Urinary bladder (tissue), 3 donors: ENCODE measurements at regions not wholly inside any gene's neighbourhood (a gene's known extent, or its start where the extent isn't known, plus 50 kb on each side); places are given as distances from the start of the nearest gene placed in this dataset.
"Not testable (repeated sequence)": the region's sequence is repeated elsewhere in the genome, so short reads cannot be mapped to it uniquely, and the experiment has no call there.

Source experiments
- DNase-seq: peaks from one replicate; pipeline ENCODE4 v3.0.0-alpha.2; 2015; ENCODE audit errors: extremely low spot score
- H3K27ac ChIP-seq: one replicate; pipeline ENCODE4 v1.5.1; 2013; ENCODE audit warnings: low read depth, mild to moderate bottlenecking, moderate library complexity
- H3K36me3 ChIP-seq: one replicate; pipeline ENCODE4 v1.6.1; 2013; ENCODE audit warnings: mild to moderate bottlenecking, moderate library complexity; ENCODE audit not compliant: insufficient read depth
- H3K4me1 ChIP-seq: one replicate; pipeline ENCODE4 v1.6.1; 2013; ENCODE audit warnings: mild to moderate bottlenecking, moderate library complexity; ENCODE audit not compliant: insufficient read depth
- H3K4me3 ChIP-seq: one replicate; pipeline ENCODE4 v1.5.1; 2013; ENCODE audit warnings: low read depth, low read length
- WGBS: extraction: QIAGEN DNeasy Blood & Tissue Kit; methylation state at CpG from one replicate; pipeline ENCODE4 v1.1.7; 2013; 5-methylcytosine and 5-hydroxymethylcytosine counted together
- donor health status: healthy with polysubstance abuse.
- donor health status: healthy.

DNA sequence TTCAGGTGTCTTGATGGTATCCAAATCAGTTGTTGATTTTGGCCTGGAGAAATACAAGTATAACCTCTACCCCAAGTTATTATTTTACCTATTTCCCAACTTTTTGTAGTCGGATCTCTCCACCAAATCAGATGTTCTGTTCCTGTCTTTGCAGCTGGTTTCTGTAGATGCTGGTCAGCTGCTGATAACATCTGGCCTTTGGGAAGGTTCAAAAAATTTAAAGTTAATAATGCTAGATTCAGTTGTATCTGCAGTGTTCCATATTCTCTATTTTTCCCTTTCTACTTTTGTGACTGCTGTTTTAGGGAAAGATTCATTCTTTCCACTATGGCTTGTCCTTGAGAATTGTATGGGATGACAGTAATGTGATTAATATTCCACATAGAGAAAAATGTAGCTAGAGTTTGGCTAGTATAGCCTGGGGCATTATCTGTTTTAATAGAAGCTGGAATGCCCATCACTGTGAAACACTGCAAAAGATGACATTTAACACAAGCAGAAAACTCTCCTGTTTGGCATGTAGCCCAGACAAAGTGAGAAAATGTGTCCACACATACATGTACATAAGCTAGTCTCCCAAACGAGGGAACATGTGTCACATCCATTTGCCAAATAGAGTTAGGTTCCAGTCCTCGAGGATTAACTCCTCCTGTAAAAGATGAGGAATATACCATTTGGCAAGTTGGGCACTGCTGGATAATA, 99.2 kb downstream of the ZNF100 start:
- not testable (repeated sequence) for H3K4me1 ChIP-seq, H3K27ac ChIP-seq, DNase-seq, H3K4me3 ChIP-seq, H3K36me3 ChIP-seq
- 47% methylated on average over 3 of the region's 3 CpGs for WGBS

DNA sequence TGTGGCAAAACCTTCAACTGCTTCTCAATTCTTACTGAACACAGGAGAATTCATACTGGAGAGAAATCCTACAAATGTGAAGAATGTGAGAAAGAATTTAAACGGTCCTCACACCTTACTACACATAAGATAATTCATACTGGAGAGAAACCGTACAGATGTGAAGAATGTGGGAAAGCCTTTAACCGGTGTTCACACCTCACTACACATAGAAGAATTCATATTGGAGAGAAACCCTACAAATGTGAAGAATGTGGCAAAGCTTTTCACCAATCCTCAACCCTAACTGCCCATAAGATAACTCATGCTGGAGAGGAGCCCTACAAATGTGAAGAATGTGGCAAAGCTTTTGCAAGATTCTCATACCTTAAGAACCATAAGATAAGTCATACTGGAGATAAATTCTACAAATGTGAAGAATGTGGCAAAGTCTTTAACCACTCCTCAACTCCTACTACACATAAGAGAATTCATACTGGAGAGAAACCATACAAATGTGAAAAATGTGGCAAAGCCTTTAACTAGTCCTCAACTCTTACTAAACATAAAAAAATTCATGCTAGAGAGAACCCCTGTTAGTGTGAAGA, 111.7 kb downstream of the ZNF100 start:
- no peak overlapping the region for H3K27ac ChIP-seq
- WGBS, result 64% methylated on average over 3 of the region's 3 CpGs

DNA sequence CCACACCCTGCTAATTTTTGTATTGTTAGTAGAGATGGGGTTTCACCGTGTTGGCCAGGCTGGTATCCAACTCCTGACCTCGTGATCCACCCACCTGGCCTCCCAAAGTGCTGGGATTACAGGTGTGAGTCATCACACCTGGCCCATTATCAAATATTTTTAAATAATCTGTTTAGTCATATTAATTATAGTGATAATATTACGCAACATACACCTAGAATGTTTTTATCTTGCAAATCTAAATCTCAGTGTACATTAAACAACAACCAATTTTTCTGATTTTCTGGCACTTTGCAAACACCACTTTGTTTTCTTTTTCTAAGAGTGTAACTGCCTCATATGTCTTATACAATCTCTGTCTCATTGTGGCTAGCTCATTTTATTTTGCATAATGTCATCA, 115.9 kb downstream of the ZNF100 start:
- not testable (repeated sequence) for H3K27ac ChIP-seq, H3K36me3 ChIP-seq

More for the DNA sequence above, 111.7 kb downstream of the ZNF100 start:
- H3K4me1 ChIP-seq, result no peaks in the 10 kb centered on the region
- H3K36me3 ChIP-seq, result no peaks in the 10 kb centered on the region
- DNase-seq, result no peak
- H3K4me3 ChIP-seq, result no peak overlapping the region

DNA sequence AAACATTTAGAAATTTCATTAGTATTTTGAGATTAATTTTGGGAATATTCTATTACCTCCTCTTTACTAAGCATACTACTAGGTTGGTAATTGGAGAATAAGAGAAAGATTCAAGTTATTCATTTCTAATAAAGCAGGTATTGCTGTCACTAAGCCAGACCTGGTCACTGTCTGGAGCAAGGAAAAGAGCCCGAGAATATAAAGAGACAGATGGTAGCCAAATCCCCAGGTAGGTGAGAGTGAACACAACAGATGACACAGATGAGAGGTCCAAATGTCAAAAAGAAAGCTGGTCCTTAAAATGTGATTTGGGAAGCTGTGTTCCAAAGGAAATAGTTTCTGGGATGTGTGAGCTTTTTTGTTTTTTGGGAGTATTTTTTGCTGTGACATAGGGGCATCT, 128.6 kb downstream of the ZNF100 start:
- Histone ChIP-seq H3K4me3 (no peak overlapping the region), H3K4me1 (no peaks in the 10 kb centered on the region), H3K36me3 (no peaks in the 10 kb centered on the region), H3K27ac (no peak overlapping the region)
- WGBS, result 68% methylated on average over 1 of the region's 1 CpG
- no peak for DNase-seq

More for the DNA sequence above, 115.9 kb downstream of the ZNF100 start:
- not testable (repeated sequence) for H3K4me1 ChIP-seq, DNase-seq, H3K4me3 ChIP-seq
- whole genome bisulfite sequencing, result 76% methylated on average over 3 of the region's 3 CpGs

DNA sequence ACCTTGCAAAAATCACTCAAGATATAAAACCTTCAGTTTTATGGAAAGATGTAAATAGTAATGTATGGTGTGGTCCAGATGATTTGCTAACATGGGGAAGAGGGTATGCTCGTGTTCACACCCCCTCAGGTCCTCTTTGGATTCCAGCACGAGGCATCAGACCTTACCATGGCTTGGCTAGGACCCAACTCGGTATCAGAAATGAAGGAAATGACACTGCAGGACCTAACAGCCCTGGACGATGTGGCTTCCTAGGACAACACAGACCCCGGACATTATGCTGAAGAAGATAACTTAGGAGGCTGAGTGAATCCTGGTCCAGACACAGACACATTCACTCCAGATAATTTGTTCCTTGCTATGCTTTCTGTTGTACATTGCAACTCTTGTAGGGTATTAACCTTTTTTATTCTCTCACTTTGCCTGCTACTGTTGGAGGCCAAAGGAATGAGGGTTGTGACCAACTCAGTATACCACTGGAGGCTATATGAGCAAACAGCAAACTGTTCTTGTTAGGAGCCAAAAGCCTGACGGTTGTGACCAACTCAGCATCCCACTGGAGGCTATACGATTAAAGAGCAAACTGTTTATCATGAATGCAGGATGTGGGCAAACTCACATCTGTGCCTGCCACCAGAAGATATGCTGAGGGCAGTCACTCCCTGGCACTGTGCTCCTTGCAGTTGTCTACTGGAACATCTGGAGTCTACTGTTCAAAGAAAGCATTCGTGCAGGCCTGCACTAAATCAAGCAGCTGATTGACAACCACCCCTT, 121.7 kb downstream of the ZNF429 start:
- Histone ChIP-seq H3K27ac (no peak overlapping the region), H3K36me3 (no peaks in the 10 kb centered on the region), H3K4me3 (no peak overlapping the region), H3K4me1 (no peaks in the 10 kb centered on the region)
- 75% methylated on average over 8 of the region's 8 CpGs for WGBS
- no peak for DNase-seq

DNA sequence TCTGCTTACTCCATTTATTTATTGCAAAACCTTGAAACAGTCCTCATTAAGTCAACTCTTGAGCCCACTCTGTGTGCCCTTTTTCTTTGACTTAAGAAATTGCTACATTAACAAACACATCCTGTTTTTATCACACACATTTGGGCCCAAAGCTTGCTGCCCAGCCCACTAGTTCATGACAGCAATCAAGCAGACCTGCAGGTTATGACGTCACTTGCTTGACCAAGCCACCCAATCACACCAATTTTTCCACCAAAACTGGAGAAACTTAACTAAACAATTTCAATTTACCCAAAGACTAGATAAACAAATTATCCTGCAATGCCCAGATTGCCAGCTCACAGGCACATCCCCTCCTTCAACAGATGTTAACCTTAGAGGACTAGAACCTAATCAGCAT, 120.7 kb downstream of the ZNF429 start:
- Histone ChIP-seq H3K27ac (no peak overlapping the region), H3K4me1 (no peaks in the 10 kb centered on the region), H3K4me3 (no peak overlapping the region), H3K36me3 (no peaks in the 10 kb centered on the region)
- WGBS, result 49% methylated on average over 1 of the region's 1 CpG
- no peak for DNase-seq

DNA sequence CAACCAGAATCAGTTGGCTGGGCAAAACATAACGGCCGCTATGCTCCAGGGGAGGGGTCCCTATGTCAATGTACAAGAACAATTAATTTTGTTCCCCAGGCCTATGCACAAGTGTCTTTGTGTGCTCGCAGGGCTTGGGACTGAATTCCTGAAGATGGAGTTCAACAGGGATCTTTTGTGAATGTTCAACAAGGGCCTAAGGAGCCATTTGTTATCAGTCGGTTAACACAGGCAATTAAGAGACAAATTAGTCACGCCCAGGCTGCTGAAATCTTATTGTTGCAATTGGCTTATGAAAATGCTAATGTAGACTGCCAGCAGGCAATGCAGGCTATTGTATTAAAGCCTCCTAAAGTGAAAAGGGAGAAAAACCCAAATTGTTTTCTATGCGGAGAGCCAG, 117.5 kb downstream of the ZNF429 start:
- Histone ChIP-seq H3K4me1 (no peaks in the 10 kb centered on the region), H3K27ac (no peak overlapping the region), H3K36me3 (no peaks in the 10 kb centered on the region), H3K4me3 (no peak overlapping the region)
- WGBS, result 71% methylated on average over 6 of the region's 6 CpGs
- no peak for DNase-seq

DNA sequence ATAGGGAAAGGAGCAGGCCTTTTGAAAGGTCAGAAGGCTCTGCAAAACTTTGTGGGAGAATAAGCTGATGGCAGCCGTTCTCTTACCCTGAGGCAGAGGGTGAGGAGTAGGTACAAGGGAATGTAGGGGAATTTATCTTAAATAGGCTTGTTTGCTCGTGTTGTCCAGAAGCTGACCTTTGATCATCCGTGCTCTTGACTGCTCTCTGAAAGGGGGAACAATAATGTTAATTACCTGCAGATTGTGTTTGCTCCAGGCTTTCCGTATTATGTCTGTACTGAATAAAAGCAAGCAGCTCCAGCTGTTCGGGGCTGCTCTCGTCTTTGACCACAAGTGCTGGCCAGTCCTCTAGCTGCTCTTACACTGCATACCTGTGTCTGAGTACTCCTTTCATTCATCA, 116.3 kb downstream of the ZNF429 start:
- H3K27ac ChIP-seq, result no peak overlapping the region
- H3K36me3 ChIP-seq, result no peaks in the 10 kb centered on the region
- DNase-seq, result no peak
- 86% methylated on average over 6 of the region's 6 CpGs for WGBS
- no peaks in the 10 kb centered on the region for H3K4me1 ChIP-seq
- no peak overlapping the region for H3K4me3 ChIP-seq

DNA sequence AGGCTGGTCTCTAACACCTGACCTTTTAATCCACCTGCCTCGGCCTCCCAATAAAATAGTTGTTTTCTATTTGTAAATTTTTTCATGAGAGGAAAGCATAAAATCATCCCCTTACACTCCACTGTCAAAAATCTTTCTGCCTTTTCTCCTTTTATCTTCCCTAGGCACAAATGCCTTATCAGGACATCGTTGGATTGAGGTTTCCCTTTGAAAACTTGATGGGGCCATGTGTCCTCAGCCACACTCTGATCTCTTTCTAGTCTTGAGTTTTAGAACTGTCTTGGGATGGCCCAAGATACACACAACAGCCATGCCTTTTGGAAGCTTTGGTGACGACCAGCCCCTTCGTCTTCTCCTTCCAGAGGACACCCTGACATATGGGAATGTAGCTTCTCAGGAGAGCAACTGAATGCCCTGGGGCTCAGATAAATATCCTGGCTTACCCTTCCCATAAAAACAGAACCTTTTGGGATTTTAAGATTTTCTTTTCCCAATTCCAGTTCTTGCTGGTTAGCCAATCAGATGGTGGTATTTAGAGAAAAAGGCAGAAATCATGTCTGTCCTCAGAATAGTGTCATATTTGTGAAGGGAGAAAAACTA, 112.4 kb downstream of the ZNF429 start:
- WGBS, result 49% methylated on average over 4 of the region's 4 CpGs
- no peak overlapping the region for H3K27ac ChIP-seq

DNA sequence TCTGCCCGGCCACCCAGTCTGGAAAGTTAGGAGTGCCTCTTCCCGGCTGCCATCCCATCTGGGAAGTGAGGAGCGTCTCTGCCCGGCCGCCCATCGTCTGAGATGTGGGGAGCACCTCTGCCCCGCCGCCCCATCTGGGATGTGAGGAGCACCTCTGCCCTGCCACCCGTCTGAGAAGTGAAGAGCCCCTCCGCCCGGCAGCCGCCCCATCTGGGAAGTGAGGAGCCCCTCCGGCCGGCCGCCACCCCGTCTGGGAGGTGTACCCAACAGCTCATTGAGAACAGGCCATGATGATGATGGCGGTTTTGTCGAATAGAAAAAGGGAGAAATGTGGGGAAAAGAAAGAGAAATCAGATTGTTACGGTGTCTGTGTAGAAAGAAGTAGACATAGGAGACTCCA, 109.4 kb downstream of the ZNF429 start:
- 95% methylated on average over 19 of the region's 19 CpGs for WGBS
- not testable (repeated sequence) for H3K36me3 ChIP-seq, H3K4me3 ChIP-seq, DNase-seq, H3K4me1 ChIP-seq, H3K27ac ChIP-seq

More for the DNA sequence above, 112.4 kb downstream of the ZNF429 start:
- DNase-seq, result no peak
- no peaks in the 10 kb centered on the region for H3K4me1 ChIP-seq
- H3K4me3 ChIP-seq, result no peak overlapping the region
- H3K36me3 ChIP-seq, result no peaks in the 10 kb centered on the region

DNA sequence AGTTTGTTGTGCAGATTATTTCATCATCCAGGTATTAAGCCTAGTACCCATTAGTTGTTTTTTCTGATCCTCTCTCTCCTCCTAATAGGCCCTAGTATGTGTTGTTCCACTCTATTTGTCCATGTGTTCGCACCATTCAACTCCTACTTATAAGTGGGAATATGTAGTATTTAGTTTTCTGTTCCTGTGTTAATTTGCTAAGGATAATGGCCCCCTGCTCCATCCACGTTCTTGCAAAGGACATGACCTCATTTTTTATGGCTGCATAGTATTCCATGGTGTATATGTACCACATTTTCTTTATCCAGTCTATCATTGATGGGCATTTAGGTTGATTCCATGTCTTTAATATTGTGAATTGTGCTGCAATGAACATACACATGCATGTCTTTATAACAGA, 107.8 kb downstream of the ZNF429 start:
- not testable (repeated sequence) for H3K27ac ChIP-seq, H3K4me1 ChIP-seq, H3K36me3 ChIP-seq, DNase-seq, H3K4me3 ChIP-seq
- 81% methylated on average over 2 of the region's 2 CpGs for WGBS

DNA sequence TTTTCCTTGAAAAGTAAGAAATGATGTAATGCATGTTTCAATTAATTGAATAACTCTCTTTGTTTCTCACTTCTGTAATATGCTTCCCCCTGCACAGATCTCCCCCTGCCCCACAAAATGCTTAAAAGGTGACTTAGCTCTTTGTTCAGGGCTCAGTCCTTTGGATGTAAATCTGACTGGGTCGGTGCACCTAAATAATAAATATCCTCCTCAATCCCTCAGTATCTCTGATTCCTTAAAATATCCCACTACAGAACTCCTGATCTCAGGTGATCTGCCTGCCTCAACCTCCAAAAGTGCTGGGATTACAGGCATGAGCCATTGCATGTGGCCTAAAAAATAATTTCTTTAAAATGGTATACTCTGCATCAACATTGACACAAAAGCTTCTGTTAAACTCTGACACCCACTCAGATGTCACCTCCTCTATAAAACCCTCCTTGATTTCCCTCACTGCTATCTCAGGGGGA, 107.0 kb downstream of the ZNF429 start:
- no peak overlapping the region for H3K4me3 ChIP-seq
- DNase-seq, result no peak
- 50% methylated on average over 1 of the region's 1 CpG for WGBS
- H3K4me1 ChIP-seq, result no peaks in the 10 kb centered on the region
- no peak overlapping the region for H3K27ac ChIP-seq
- no peaks in the 10 kb centered on the region for H3K36me3 ChIP-seq

DNA sequence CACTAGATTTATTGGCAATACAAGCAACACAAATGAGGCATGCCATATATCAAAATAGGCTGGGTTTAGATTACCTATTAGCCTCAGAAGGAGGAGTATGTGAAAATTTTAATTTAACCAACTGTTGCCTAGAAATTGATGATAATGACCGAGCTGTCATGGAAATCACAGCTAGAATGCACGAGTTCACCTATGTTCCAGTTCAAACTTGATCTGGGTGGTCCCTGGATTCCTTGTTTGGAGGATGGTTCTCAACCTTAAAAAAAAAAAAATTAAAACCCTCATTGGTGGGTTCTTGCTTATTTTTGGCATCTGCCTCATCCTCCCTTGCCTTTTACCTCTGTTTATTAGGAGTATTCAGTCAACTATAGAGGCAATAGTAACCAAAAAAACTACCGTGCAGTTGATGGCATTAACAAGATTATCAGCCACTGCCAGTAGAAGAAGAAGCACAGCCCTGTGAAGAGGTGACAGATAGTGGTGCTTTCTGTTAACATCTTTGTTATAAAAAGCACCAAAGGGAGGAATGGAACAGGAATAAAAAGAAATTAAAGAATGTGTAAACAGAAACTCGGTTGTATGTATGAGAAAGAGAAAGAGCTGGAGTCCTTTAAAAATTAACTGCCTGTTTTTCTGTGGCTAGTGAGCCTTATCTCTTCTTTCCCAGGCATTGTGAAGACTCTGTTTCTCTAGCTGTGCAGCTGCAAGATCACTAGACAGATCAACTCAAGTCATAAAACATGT, 106.4 kb downstream of the ZNF429 start:
- Histone ChIP-seq H3K36me3 (no peaks in the 10 kb centered on the region), H3K4me1 (no peaks in the 10 kb centered on the region), H3K27ac (no peak overlapping the region), H3K4me3 (no peak overlapping the region)
- no peak for DNase-seq
- WGBS, result 46% methylated on average over 4 of the region's 4 CpGs
